CD4-positive, alpha-beta T cell treated with Interleukin-1 beta for 1 hour (primary cell): ENCODE measurements at regions not wholly inside any gene's neighbourhood (a gene's known extent, or its start where the extent isn't known, plus 50 kb on each side); places are given as distances from the start of the nearest gene placed in this dataset.
"Not testable (repeated sequence)": the region's sequence is repeated elsewhere in the genome, so short reads cannot be mapped to it uniquely, and the experiment has no call there.

Experiments used
- DNase-seq, 2 donors: peaks; one replicate each; pipeline ENCODE4 v3.0.0-alpha.2; 2020 to 2022

GRCh38 chr1:233478611-233479010, 135.3 kb upstream of the KCNK1 start:
- no peak for DNase-seq

- DNase-seq: no peak
These were observed 134.6 kb upstream of the KCNK1 start for GRCh38 chr1:233479110-233479890.

GRCh38 chr1:233480198-233480597, 133.7 kb upstream of the KCNK1 start:
- DNase-seq: no peak

GRCh38 chr1:233482388-233482787, 131.5 kb upstream of the KCNK1 start:
- DNase-seq: no peak

- DNase-seq: no peak
These were observed 128.5 kb upstream of the KCNK1 start for GRCh38 chr1:233485385-233485784.

- DNase-seq: no peak
These were observed 128.0 kb upstream of the KCNK1 start for GRCh38 chr1:233485809-233486398.

GRCh38 chr1:233487408-233487807, 126.5 kb upstream of the KCNK1 start:
- no peak for DNase-seq

- no peak for DNase-seq
These were observed 124.5 kb upstream of the KCNK1 start for GRCh38 chr1:233489411-233489810.

- no peak for DNase-seq
These were observed 123.4 kb upstream of the KCNK1 start for GRCh38 chr1:233490488-233490887.

GRCh38 chr1:233491953-233492620, 121.8 kb upstream of the KCNK1 start:
- DNase-seq: no peak

- no peak for DNase-seq
These were observed 116.9 kb upstream of the KCNK1 start for GRCh38 chr1:233496993-233497392.

GRCh38 chr1:233497679-233498078, 116.2 kb upstream of the KCNK1 start:
- no peak for DNase-seq

- no peak for DNase-seq
These were observed 113.8 kb upstream of the KCNK1 start for GRCh38 chr1:233500106-233500505.

- no peak for DNase-seq
These were observed 110.4 kb upstream of the KCNK1 start for GRCh38 chr1:233503366-233503954.

- no peak for DNase-seq
These were observed 108.8 kb upstream of the KCNK1 start for GRCh38 chr1:233505130-233505529.

GRCh38 chr1:233505889-233506288, 108.0 kb upstream of the KCNK1 start:
- not testable (repeated sequence) for DNase-seq

- no peak for DNase-seq
These were observed 104.4 kb upstream of the KCNK1 start for GRCh38 chr1:233509526-233509925.

GRCh38 chr1:233512538-233512937, 101.4 kb upstream of the KCNK1 start:
- DNase-seq: no peak

- no peak for DNase-seq
These were observed 100.5 kb upstream of the KCNK1 start for GRCh38 chr1:233513431-233513830.

GRCh38 chr1:233514946-233515391, 98.9 kb upstream of the KCNK1 start:
- DNase-seq: no peak

GRCh38 chr1:233516732-233517131, 97.2 kb upstream of the KCNK1 start:
- no peak for DNase-seq

GRCh38 chr1:233518344-233518743, 95.6 kb upstream of the KCNK1 start:
- DNase-seq: no peak
